ENCODE measurements at regions not wholly inside any gene's neighbourhood (a gene's known extent, or its start where the extent isn't known, plus 50 kb on each side); places are given as distances from the start of the nearest gene placed in this dataset.
"Not testable (repeated sequence)": the region's sequence is repeated elsewhere in the genome, so short reads cannot be mapped to it uniquely, and the experiment has no call there.

DNA sequence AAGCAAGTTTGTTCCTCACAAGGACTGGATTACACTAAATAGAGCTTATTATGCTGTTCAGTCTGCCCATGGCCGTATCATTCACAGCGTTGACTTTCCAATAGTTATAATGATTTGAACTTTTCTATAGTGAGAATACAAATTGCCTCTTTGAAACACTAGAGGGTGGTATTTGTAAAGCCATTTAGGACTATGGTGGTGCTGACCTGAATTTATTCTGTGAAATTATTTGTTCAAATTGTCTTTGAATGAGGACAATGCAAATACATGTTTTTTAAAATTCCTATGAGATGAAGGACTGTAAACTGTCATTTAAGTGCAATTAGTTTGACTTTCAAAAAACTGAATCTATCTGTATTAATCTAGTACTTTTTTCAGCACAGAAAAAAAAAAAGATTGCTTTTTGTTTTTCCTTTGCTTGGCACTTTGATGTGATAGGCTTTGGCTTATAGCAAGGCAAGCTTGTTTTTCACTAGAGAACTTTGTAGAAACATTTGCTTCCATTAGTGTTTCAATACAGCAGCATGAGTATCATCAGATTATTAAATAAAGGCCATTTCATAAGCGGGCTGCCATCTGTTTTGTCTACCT lies 122.7 kb upstream of the TMEM229A start:
- DNase-seq (ENCODE audit: low read depth, low spot score) = no peak

- DNase-seq (ENCODE audit: low read depth, low spot score) = peak; percentile 83
These were observed 120.2 kb upstream of the TMEM229A start for GRCh38 chr7:124152859-124153692.

GRCh38 chr7:124137664-124138063 lies 104.8 kb upstream of the TMEM229A start:
- DNase-seq (ENCODE audit: low read depth, low spot score) = no peak

GRCh38 chr7:124124201-124124600 lies 91.3 kb upstream of the TMEM229A start:
- peak; percentile 36 for DNase-seq (ENCODE audit: low read depth, low spot score)

- no peak for DNase-seq (ENCODE audit: low read depth, low spot score)
These were observed 88.0 kb upstream of the TMEM229A start for GRCh38 chr7:124120911-124121310.

- no peak for DNase-seq (ENCODE audit: low read depth, low spot score)
These were observed 80.2 kb upstream of the TMEM229A start for GRCh38 chr7:124113045-124113444.

- DNase-seq (ENCODE audit: low read depth, low spot score) = no peak
These were observed 73.7 kb upstream of the TMEM229A start for GRCh38 chr7:124106575-124106974.

- no peak for DNase-seq (ENCODE audit: low read depth, low spot score)
These were observed 68.4 kb upstream of the TMEM229A start for GRCh38 chr7:124101173-124101768.

GRCh38 chr7:124100190-124100589 lies 67.3 kb upstream of the TMEM229A start:
- DNase-seq (ENCODE audit: low read depth, low spot score) = no peak

- DNase-seq (ENCODE audit: low read depth, low spot score) = not testable (repeated sequence)
These were observed 66.7 kb upstream of the TMEM229A start for GRCh38 chr7:124099585-124099984.

DNA sequence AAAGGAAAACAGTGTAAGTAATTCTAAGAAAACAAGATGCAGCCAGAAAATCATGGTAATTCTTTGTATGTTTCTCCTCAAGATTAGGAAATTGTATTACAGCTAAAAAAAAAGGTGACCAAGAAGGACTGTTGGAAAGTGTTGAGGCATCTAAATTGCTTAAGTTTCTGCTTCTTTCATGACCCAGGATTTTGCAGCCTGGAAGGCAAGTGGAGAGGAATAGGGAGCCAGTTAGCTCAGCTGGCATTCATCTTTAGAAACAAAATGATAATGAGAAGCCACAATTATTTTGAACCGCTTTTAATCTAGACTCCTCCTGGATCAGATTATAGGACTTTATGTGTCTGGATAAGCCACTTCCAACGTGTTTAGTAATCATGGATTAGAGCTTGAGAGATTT lies 56.8 kb upstream of the TMEM229A start:
- no peak for DNase-seq (ENCODE audit: low read depth, low spot score)

GRCh38 chr7:124088590-124088989 lies 55.7 kb upstream of the TMEM229A start:
- DNase-seq (ENCODE audit: low read depth, low spot score) = no peak

- no peak for DNase-seq (ENCODE audit: low read depth, low spot score)
These were observed 54.0 kb upstream of the TMEM229A start for GRCh38 chr7:124086843-124087242.

DNA sequence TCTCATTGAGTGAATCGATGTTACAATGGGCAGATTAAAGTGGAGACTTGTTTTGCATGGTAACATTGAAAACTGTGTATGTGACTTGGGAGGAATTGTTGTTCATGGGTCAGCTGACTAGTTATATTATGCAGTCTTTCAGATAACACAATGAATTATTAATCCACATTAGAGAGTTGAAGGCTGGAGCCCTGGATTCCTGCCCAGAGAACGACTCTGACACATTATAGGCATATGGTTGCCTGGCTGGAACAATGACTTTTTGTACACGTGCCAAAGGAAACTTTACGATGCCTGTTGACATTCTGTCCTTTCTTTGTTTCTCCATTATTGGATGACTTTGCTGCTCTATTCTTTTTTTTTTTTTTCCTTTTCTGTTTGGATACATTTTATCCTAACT lies 52.3 kb upstream of the TMEM229A start:
- peak; percentile 96 for DNase-seq (ENCODE audit: low read depth, low spot score)

- DNase-seq (ENCODE audit: low read depth, low spot score) = peak; percentile 44
These were observed 51.2 kb upstream of the TMEM229A start for GRCh38 chr7:124084024-124084423.
